SK-N-SH treated with all-trans-retinoic acid at 6 μM for 48 hours (cell line): ENCODE measurements at regions not wholly inside any gene's neighbourhood (a gene's known extent, or its start where the extent isn't known, plus 50 kb on each side); places are given as distances from the start of the nearest gene placed in this dataset.

ENCODE experiments used
- ATAC-seq: fragments of 200-7000 bp; cut with Tn5 transposase; 3 replicates; pipeline ENCODE4 v1.9.1; 2020; ENCODE audit warnings: mild to moderate bottlenecking, moderate library complexity
- ARNTL ChIP-seq: fragments of 450-650 bp; formaldehyde crosslinking; IDR thresholded peaks from 2 replicates; pipeline ENCODE4 v1.5.0; 2020; ENCODE audit warnings: low read depth, mild to moderate bottlenecking, moderate library complexity, borderline replicate concordance
- CREB5 ChIP-seq: fragments of 250-450 bp; sonication (Bioruptor Pico); IDR thresholded peaks from 2 replicates; pipeline ENCODE4 v1.5.1; 2020; ENCODE audit warnings: low read depth, mild to moderate bottlenecking, moderate library complexity
- CSDC2 ChIP-seq: fragments of 250-450 bp; sonication (Bioruptor Pico); IDR thresholded peaks from 2 replicates; pipeline ENCODE4 v1.5.0; 2020; ENCODE audit warnings: mild to moderate bottlenecking, moderate library complexity
- CSRNP3 ChIP-seq: fragments of 250-450 bp; sonication (Bioruptor Pico); IDR thresholded peaks from 2 replicates; pipeline ENCODE4 v1.5.1; 2021; ENCODE audit warnings: mild to moderate bottlenecking, moderate library complexity
- ESRRG ChIP-seq: fragments of 250-450 bp; sonication (Bioruptor Pico); IDR thresholded peaks from 2 replicates; pipeline ENCODE4 v1.6.1; 2021; ENCODE audit warnings: mild to moderate bottlenecking
- GLIS3 ChIP-seq: fragments of 250-450 bp; sonication (Bioruptor Pico); IDR thresholded peaks from 2 replicates; pipeline ENCODE4 v1.5.0; 2020; ENCODE audit warnings: mild to moderate bottlenecking, moderate library complexity
- ISL1 ChIP-seq: fragments of 250-450 bp; sonication (Bioruptor Pico); IDR thresholded peaks from 2 replicates; pipeline ENCODE4 v2.1.2; 2022; ENCODE audit warnings: mild to moderate bottlenecking, moderate library complexity
- OSR1 ChIP-seq: fragments of 250-450 bp; sonication (Bioruptor Pico); IDR thresholded peaks from 2 replicates; pipeline ENCODE4 v1.8.0; 2022; ENCODE audit warnings: moderate library complexity, mild to moderate bottlenecking, inconsistent platforms
- PATZ1 ChIP-seq: fragments of 250-450 bp; sonication (Bioruptor Pico); IDR thresholded peaks from 2 replicates; pipeline ENCODE4 v1.8.0; 2020; ENCODE audit warnings: mild to moderate bottlenecking, moderate library complexity, borderline replicate concordance
- POU6F1 ChIP-seq: fragments of 250-450 bp; sonication (Bioruptor Pico); IDR thresholded peaks from 2 replicates; pipeline ENCODE4 v1.8.0; 2021; ENCODE audit warnings: low read depth, mild to moderate bottlenecking, moderate library complexity, borderline replicate concordance
- PPARA ChIP-seq: fragments of 250-450 bp; sonication (Bioruptor Pico); IDR thresholded peaks from 2 replicates; pipeline ENCODE4 v1.5.0; 2020; ENCODE audit warnings: mild to moderate bottlenecking, borderline replicate concordance
- RARB ChIP-seq: fragments of 250-450 bp; sonication (Bioruptor Pico); IDR thresholded peaks from 2 replicates; pipeline ENCODE4 v1.8.0; 2021; ENCODE audit warnings: mild to moderate bottlenecking, moderate library complexity
- SNAI2 ChIP-seq: fragments of 250-450 bp; sonication (Bioruptor Pico); IDR thresholded peaks from 2 replicates; pipeline ENCODE4 v1.5.0; 2020; ENCODE audit warnings: mild to moderate bottlenecking, moderate library complexity
- TCF4 ChIP-seq: fragments of 250-450 bp; sonication (Bioruptor Pico); IDR thresholded peaks from 2 replicates; pipeline ENCODE4 v1.8.0; 2021; ENCODE audit warnings: mild to moderate bottlenecking, moderate library complexity, borderline replicate concordance
- TOX ChIP-seq: fragments of 250-450 bp; sonication (Bioruptor Pico); IDR thresholded peaks from 2 replicates; pipeline ENCODE4 v1.8.0; 2021; ENCODE audit warnings: mild to moderate bottlenecking, moderate library complexity, borderline replicate concordance
- TSHZ2 ChIP-seq: fragments of 250-450 bp; sonication (Bioruptor Pico); IDR thresholded peaks from 2 replicates; pipeline ENCODE4 v1.5.0; 2020; ENCODE audit warnings: mild to moderate bottlenecking, moderate library complexity
- ZC3H10 ChIP-seq: fragments of 250-450 bp; sonication (Bioruptor Pico); IDR thresholded peaks from 2 replicates; pipeline ENCODE4 v1.5.1; 2021; ENCODE audit warnings: mild to moderate bottlenecking, moderate library complexity
- ZFP3 ChIP-seq: fragments of 250-450 bp; sonication (Bioruptor Pico); IDR thresholded peaks from 2 replicates; pipeline ENCODE4 v1.5.0; 2020; ENCODE audit warnings: mild to moderate bottlenecking, moderate library complexity
- ZFP30 ChIP-seq: fragments of 450-650 bp; formaldehyde crosslinking; IDR thresholded peaks from 2 replicates; pipeline ENCODE4 v1.5.0; 2022; ENCODE audit warnings: mild to moderate bottlenecking, moderate library complexity
- ZNF565 ChIP-seq: fragments of 450-650 bp; formaldehyde crosslinking; conservative IDR thresholded peaks from 2 replicates; pipeline ENCODE4 v1.5.0; 2020; ENCODE audit warnings: low read depth, mild to moderate bottlenecking, moderate library complexity
- ZNF8 ChIP-seq: fragments of 450-650 bp; formaldehyde crosslinking; IDR thresholded peaks from 2 replicates; pipeline ENCODE4 v1.5.0; 2020; ENCODE audit warnings: mild to moderate bottlenecking, moderate library complexity

GRCh38 chr20:52895235-52895634, 76.9 kb upstream of the TSHZ2 start:
- no peak for TF ChIP-seq TOX (CRISPR knock-in tag)
- TF ChIP-seq ZNF565 (CRISPR knock-in tag): no peak
- no peak for TF ChIP-seq ZFP30 (CRISPR knock-in tag)
- no peak for TF ChIP-seq CREB5 (CRISPR knock-in tag)
- TF ChIP-seq PATZ1 (CRISPR knock-in tag): no peak
- no peak for TF ChIP-seq ZFP3
- no peak for ATAC-seq

- no peak for ATAC-seq
- TF ChIP-seq PPARA (CRISPR knock-in tag) (no peak), ESRRG (CRISPR knock-in tag) (no peak), ISL1 (no peak), SNAI2 (CRISPR knock-in tag) (no peak), POU6F1 (no peak), PATZ1 (CRISPR knock-in tag) (no peak), CSRNP3 (CRISPR knock-in tag) (no peak), TCF4 (CRISPR knock-in tag) (no peak), ZNF565 (CRISPR knock-in tag) (no peak), RARB (CRISPR knock-in tag) (no peak), CSDC2 (CRISPR knock-in tag) (no peak)
These were observed 78.7 kb upstream of the TSHZ2 start for GRCh38 chr20:52893498-52893897.

GRCh38 chr20:52892023-52892422, 80.1 kb upstream of the TSHZ2 start:
- no peak for ATAC-seq
- TF ChIP-seq ZNF565 (CRISPR knock-in tag): no peak
- no peak for TF ChIP-seq ZNF8 (CRISPR knock-in tag)
- TF ChIP-seq GLIS3 (CRISPR knock-in tag): no peak
- no peak for TF ChIP-seq TOX (CRISPR knock-in tag)
- TF ChIP-seq CSDC2 (CRISPR knock-in tag): no peak
- TF ChIP-seq ZFP30 (CRISPR knock-in tag): no peak
- no peak for TF ChIP-seq PATZ1 (CRISPR knock-in tag)
- TF ChIP-seq OSR1 (CRISPR knock-in tag): no peak
- no peak for TF ChIP-seq SNAI2 (CRISPR knock-in tag)
- no peak for TF ChIP-seq TSHZ2 (CRISPR knock-in tag)
- TF ChIP-seq ZC3H10: no peak
- no peak for TF ChIP-seq ARNTL (CRISPR knock-in tag)
- no peak for TF ChIP-seq TCF4 (CRISPR knock-in tag)
- TF ChIP-seq POU6F1: no peak
